GM20000 (cell line): ENCODE measurements at regions not wholly inside any gene's neighbourhood (a gene's known extent, or its start where the extent isn't known, plus 50 kb on each side); places are given as distances from the start of the nearest gene placed in this dataset.

Experiments used
- DNase-seq: peaks from one replicate; pipeline ENCODE4 v3.0.0; 2012; ENCODE audit warnings: low spot score
- CTCF ChIP-seq: IDR thresholded peaks from 2 replicates; pipeline ENCODE4 v1.5.1; 2012; ENCODE audit warnings: mild to moderate bottlenecking, control low read depth; ENCODE audit errors: extremely low read depth, missing control alignments

DNA sequence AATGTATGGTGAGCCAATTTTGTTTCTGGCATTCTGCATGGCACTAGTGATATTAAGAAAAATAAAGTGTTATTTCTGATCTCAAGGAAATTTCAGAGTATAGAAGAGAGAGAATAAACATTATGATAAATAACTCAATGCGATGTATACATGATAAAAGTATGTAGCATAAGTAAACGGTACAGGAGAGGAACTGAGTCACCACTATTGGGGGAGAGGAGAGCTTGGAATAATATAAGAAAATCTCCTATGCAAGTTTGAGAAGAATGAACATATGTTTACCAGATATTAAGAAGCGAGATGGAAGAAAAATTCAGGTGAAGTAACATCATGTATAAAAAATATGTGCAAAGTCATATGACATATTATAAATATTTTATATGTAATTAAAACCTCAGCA is 1230.3 kb upstream of the CITED2 start:
- no peak for TF ChIP-seq CTCF
- DNase-seq, result no peak

DNA sequence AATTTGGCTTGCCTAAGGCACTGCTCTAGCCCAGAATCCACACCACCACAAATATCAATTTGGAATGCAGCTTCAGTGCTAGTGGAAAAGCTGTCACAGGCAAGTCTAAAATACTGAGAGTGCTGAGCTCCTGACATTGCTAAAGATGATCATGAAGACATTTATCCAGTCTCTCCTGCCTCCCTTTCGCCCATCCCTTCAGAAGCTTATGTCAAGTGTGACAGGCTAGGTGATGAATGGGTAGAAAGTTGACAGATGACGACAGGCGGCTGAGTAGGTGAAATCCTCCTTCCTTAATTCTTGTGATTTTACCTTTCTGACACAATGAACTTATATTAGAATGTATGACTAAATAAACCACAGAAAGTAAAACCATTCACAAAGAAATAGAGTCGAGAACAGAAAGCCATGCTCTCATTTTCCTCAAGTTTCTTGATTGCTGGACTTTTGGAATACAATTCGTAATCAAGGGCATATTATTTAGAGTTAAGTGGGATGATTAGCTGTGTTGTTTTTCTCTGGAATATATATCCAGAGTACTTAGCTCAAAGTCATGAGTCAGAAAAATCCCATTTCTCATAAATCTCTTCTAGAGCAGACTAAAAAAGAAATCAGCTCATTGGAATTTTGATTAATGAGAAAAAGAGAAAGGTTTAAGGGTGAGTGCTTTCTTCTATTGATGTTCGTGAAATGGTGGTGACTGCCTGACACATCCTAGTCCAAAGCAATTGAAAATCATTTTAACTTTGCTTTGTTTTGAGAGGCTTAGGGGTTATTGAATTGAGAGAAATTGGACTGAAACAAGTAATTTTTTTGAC is 1228.2 kb upstream of the CITED2 start:
- no peak for TF ChIP-seq CTCF
- no peak for DNase-seq

DNA sequence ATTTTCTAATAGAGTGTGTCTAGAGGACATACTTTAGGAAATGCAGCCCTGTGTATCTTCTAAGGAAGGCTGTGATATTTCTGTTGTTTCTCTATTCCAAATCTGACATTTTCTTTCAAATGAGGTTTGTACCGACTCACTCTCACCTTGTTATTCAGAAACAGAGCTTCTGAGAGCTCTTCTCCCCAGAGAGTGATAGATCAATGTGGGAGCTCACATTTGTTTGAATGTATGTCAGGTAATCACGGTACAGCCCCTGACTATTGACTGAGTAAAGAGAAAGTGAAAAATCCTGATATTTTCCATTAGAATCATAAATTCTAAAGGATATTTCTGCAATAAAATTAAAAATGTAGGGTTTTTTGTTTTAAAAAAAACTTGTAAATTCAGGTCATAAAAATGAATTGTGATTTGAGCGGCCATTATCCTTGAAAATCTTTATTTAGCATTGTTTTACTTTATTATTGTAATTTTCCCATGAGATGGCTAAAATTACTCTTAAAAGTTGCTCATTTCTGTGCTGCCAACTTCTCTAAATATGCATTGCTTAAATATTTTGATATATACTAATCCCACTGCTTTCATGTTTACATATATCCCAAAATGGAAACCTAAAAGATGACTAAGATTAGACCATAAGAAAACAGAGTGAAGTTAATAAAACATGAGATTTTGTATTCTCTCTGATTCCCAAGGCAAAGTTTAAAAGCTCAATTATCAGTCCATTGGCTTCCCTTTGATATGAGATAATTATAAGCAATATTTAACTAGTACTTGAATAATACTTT is 1226.8 kb upstream of the CITED2 start:
- no peak for TF ChIP-seq CTCF
- no peak for DNase-seq

GRCh38 chr6:140599916-140600315 is 1225.5 kb upstream of the CITED2 start:
- TF ChIP-seq CTCF, result no peak

GRCh38 chr6:140597181-140597580 is 1222.7 kb upstream of the CITED2 start:
- no peak for TF ChIP-seq CTCF
- DNase-seq, result no peak

More at GRCh38 chr6:140599916-140600315, 1225.5 kb upstream of the CITED2 start:
- DNase-seq, result no peak

GRCh38 chr6:140594806-140595128 is 1220.3 kb upstream of the CITED2 start:
- DNase-seq, result no peak
- no peak for TF ChIP-seq CTCF

- no peak for DNase-seq
- TF ChIP-seq CTCF, result no peak
These were observed 1218.4 kb upstream of the CITED2 start for GRCh38 chr6:140592877-140593276.
